ENCODE measurements at regions not wholly inside any gene's neighbourhood (a gene's known extent, or its start where the extent isn't known, plus 50 kb on each side); places are given as distances from the start of the nearest gene placed in this dataset.

GRCh38 chr6:18672852-18673251, 285.7 kb downstream of the RNF144B start:
- DNase-seq (ENCODE audit: low spot score), result no peak

- no peak for DNase-seq (ENCODE audit: low spot score)
These were observed 287.2 kb downstream of the RNF144B start for GRCh38 chr6:18674346-18674745.

DNA sequence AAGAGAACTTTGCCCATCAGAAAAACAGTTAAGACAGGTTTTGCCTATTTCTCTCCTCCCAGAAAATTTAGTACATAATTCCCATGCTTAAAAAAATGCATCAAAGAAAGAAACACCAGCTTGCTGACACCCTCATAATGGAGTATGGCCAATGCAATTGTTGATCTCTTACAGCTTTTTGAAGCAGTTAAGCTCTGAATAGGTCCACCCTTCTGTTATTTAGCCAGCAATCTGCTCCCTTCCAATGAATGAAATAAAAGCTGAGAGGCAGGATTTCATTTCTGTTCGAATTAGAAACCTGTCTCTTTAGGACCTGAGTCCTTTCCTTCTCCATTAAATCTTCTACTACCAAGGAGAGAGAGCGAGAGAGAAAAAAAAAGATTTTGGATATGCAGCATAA, 288.7 kb downstream of the RNF144B start:
- peak; percentile 34 for DNase-seq (ENCODE audit: low spot score)

DNA sequence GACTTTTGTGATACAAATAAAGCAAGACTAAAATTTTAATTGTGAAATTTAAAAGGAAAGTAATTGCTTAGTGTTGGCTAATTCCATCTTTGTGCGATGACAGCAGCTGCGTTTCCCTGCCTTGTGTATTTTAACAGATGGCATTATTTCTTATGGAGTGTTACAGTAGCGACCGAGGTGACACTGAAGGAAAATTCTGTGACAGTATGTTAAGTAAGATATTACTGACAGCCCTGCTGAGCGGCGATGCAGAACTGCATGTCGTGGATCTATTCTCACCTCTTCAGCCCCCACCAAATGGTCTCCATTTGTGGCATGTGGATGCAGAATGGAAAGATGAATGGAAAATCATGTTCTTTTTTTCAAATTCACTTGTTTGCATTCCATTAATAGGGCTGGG, 289.4 kb downstream of the RNF144B start:
- DNase-seq (ENCODE audit: low spot score), result peak; percentile 21

GRCh38 chr6:18680842-18681241, 293.7 kb downstream of the RNF144B start:
- no peak for DNase-seq (ENCODE audit: low spot score)

DNA sequence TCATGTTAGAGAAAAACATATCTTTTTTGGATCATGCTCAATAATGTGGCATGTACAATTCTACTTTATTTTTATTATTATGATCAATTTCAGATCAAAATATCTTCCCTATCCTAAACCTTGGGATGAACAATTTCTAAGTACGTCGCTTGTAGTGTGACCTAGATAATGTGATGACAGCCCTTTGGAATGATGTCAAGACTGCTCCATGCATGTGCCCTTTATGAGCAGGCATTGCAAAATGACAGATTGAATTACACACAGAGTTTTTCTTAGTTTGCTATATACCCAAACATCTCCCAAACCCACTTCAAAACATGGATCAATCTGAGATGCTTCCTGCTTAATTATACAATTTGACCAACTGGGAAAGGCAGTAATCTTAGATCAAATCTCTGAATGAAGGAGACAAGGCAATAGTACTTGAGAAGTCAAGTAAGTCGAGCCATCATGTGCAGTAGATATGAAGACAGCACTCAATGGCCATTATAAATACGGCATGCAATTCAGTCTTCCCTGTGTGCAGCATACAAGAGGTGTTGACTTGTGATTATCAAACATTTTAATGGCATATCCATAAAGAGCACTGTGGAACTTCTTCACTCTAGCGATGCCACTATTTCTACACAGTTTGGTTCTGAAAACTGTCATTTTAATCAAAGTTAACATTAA, 294.8 kb downstream of the RNF144B start:
- DNase-seq (ENCODE audit: low spot score), result no peak

DNA sequence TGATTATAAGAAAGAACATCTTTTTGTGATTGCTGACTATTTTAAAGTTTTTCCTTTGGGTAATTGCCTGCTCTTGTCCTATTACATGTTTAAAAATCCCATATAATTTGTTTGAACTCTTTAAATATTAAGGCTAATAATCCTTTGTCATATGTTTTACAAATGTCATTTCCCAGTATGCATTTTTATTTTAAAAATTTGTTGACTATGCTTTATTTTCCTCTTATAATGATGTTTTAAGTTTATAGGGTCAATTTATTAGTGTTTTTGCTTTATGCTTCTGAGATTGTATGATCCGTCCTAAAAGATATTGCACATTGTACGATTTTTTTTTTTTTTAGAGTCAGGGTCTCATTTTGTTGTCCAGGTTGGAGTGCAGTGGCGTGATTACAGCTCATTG, 297.2 kb downstream of the RNF144B start:
- no peak for DNase-seq (ENCODE audit: low spot score)

DNA sequence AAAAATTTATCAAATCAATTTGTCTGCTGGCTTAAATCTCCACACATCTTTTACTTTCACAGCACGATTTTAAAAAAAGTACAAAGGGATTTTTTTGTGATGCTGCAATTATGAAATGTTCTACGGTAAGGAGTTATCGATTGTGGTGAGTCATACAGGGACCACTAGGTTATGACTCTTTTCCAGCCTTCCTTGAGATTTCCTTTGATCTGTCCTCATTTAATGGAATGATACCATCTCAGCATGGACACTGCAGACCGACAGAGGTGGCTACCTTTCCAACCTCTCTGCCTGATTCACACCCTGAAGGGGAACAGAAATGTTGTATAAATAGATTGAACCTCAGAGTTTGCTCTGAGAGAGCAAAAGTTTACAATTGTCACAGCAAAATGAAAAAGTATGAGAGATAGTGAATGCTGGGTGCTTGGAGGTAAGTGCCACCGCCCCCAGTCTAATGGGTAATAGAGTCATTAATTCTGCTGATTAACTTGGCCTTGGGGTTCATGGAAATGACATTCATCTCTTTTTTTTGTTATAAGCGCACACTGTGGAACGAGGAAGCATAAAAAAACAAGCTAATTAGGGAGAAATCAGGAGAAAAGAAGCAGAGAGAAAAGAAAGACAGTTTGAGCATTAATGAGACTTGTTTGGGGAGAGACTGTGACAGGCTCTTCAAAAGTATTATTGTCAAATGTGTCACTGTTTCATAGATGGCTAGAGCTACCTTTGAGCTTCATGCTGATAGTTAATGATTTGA, 306.0 kb downstream of the RNF144B start:
- DNase-seq (ENCODE audit: low spot score), result no peak

- DNase-seq (ENCODE audit: low spot score), result no peak
These were observed 306.7 kb downstream of the RNF144B start for GRCh38 chr6:18693881-18694280.

- no peak for DNase-seq (ENCODE audit: low spot score)
These were observed 316.4 kb downstream of the RNF144B start for GRCh38 chr6:18703546-18703945.

GRCh38 chr6:18707714-18708439, 320.7 kb downstream of the RNF144B start:
- no peak for DNase-seq (ENCODE audit: low spot score)

- peak; percentile 7 for DNase-seq (ENCODE audit: low spot score)
These were observed 325.4 kb downstream of the RNF144B start for GRCh38 chr6:18712595-18712994.

DNA sequence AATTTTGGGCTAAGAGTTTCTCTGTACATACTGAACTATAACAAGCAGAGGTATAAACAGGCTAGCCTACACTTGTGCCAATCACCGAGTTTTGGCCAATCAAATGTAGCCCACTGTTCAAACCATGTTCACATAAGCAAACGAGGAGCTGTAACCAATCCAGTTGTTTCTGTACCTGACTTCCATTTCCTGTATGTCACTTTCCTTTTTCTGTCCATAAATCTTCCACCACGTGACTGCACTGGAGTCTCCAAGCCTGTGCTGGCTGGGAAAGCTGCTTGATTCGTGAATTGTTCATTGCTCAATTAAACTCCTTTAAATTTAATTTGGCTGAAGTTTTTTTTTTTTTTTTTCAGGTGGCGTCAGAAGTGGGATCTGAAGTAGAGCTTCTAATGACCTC, 332.9 kb downstream of the RNF144B start:
- DNase-seq (ENCODE audit: low spot score), result no peak

- DNase-seq (ENCODE audit: low spot score), result no peak
These were observed 336.9 kb downstream of the RNF144B start for GRCh38 chr6:18724056-18724455.

GRCh38 chr6:18725449-18725848, 338.3 kb downstream of the RNF144B start:
- DNase-seq (ENCODE audit: low spot score), result no peak

DNA sequence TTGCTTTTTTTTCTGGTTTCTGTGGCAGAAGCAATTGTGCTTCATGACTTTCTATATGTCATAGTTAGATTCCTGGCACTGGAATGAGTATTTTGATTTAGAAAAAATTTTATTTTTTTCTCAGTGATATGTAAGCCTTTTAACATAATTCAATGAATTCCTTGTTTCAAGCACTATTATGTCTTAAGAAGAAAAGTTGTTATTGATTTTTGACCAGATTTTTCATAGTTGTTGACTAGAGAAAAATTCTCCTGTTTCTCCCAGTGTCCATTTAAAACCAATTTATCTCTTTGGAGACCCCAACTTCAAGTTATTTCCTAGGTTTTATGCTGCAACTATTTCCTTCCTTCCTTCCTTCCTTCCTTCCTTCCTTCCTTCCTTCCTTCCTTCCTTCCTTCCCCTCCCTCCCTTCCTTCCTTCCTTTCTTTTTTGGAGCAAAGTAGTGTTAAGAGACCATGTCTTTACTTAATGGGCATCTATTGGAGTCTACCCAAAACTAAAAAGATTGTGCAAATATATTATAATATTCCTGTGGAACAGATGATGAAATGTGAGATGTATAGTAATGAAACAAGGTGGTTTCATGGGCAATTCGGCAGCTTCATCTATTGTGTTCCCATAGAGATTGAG, 346.9 kb downstream of the RNF144B start:
- no peak for DNase-seq (ENCODE audit: low spot score)

DNA sequence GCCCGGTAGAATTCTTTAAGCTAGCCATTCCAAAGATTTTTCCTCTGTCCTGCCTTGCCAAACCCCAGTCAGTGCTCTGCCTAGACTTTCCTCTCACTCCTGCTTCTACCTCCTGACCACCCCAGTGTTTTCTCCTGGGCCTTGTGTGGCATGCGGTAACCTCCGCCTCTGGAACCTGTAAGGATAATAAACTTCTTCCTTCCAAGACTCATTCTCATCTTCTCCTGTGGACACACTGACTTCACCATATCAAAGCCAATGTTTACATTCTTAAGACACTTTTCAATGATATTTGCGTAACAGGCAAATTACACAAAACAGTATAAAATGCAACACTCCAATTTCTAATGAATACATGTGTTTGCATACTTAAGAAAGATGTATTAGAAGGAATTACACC, 354.6 kb downstream of the RNF144B start:
- no peak for DNase-seq (ENCODE audit: low spot score)

DNA sequence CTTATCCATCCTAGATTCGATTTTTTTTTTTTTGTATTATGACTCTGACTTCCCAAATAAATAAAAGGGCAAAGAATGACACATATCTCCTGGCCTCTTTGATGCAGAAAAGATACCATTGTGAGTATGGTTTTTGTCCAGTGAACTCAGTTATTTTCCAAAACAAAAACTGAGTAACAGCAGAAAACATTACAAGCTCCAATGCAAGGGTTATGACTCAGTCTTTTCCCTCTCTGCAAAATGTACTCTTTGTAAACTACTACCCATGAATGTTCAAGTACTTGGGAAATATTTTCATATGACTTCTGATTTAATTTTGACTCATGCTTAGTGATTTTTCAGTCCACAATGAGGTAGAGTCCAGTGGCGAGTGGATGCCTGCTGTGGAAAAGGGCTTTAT, 355.3 kb downstream of the RNF144B start:
- no peak for DNase-seq (ENCODE audit: low spot score)

DNA sequence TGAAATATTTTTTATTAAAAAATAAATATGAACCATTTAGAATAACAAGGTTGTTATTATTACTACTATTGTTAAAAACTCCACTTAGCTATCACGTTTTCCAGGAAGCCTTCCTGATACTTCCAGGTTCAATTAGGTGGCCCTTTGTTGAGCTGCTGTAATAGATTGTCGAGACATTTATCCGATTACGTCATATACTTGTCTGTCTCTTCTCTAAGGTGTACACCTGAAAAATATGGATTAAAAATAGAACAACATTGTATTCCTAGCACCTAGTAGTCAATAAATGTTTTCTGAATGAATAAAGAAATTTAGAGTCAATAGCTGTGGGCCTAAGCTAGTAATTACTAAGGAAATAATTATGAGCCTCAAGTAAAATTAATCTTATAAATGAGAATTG, 359.6 kb downstream of the RNF144B start:
- no peak for DNase-seq (ENCODE audit: low spot score)

GRCh38 chr6:18748314-18748713, 361.2 kb downstream of the RNF144B start:
- no peak for DNase-seq (ENCODE audit: low spot score)

DNA sequence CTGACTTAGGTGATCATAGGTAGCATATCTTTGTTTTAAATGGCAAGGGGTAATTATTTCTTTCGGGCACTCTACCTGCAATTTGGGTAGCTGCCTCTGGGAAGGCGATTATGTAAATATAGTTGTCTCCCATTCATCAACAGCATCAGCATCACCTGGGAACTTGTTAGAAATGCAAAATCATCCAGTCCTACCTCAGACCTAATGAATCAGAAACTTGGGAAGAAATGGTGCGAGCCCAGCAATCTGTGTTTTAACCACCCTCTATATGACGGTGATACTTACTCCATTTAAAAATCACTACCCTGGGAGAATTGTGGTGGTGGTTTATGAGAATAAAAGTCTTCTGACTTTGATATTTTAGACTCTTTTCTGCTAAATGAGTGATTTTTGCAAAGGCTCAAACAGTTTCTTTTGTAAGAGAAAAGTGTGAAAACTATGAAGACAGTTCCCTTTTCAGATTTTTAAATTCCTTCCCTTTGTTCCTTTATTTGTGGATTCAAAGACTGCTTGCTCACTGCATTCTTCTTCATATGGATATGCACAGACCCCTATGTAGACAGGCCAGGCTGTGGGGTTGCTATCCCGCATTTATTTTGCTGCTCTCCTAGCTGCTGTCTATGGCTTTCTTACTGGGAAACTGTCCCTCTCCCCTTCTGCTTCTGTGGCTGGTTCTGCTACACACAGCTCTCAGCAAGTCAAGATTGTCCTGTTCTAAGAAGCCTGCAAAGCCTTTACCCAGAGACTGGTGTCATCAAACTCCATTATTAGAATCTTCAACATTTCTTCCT, 365.3 kb downstream of the RNF144B start:
- no peak for DNase-seq (ENCODE audit: low spot score)

DNA sequence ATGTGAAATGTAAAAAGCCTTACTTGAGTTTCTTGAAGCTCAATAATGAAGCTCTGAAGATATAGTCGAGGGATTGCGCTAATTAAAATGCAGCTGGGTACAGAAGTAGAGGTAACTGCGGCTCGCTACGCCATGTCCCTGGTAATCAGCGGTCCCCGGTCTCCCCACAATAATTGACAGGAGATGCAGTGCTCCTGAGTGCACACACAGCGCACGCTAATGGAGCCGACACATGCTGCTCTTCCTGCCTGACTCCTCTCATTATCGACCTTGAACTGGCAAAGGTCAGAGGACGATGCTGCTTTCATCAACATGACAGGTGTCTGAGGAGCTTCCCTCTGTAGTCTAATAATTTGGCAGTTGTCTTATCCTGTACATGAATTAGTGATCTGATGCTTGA, 365.9 kb downstream of the RNF144B start:
- DNase-seq (ENCODE audit: low spot score), result no peak
